ENCODE measurements at regions not wholly inside any gene's neighbourhood (a gene's known extent, or its start where the extent isn't known, plus 50 kb on each side); places are given as distances from the start of the nearest gene placed in this dataset.
"Not testable (repeated sequence)": the region's sequence is repeated elsewhere in the genome, so short reads cannot be mapped to it uniquely, and the experiment has no call there.

DNA sequence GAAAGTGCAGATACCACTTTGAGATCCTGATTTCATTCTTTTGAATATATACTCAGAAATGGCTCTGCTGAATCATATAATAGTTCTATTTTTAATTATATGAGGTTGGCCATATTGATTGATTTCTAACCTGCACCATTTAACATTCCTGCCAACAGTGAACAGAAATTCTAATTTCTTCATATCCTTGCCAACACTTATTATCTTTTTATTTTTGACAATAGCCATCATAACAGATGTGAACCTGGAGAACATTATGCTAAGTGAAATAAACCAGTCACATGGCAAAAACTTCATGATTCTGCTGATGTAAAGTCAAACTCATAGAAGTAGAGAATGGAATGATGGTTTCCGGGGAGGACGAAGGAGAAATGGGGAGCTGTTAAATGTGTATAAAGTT is 344.5 kb upstream of the CYRIA start:
- Mint-ChIP-seq H3K9me3 (peaks cover 8% of the 10 kb centered on the region), H3K36me3 (ENCODE audit: low read depth) (no peaks in the 10 kb centered on the region), H3K4me1 (no peaks in the 10 kb centered on the region), H3K27ac (no peak overlapping the region), H3K27me3 (no peaks in the 10 kb centered on the region), H3K4me3 (no peak overlapping the region)
- no peak for ATAC-seq (replicated peaks)

DNA sequence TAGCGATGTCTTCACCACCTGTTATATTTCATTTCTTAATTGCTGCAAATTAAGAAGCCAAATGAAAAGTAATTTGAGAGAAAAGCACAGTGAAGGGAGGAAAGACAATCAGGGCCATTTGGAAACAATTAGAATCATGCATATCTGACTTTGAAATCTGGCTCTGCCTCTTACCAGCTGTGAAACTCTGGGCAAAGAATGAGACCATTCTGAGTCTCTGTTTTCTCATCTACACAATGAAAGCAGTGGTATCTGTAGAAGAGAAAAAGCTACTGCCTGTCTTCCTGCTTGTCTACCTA is 334.5 kb upstream of the CYRIA start:
- no peak for ATAC-seq (replicated peaks)
- no peak overlapping the region for H3K4me3 Mint-ChIP-seq
- no peaks in the 10 kb centered on the region for H3K27me3 Mint-ChIP-seq
- no peaks in the 10 kb centered on the region for H3K4me1 Mint-ChIP-seq
- no peaks in the 10 kb centered on the region for H3K36me3 Mint-ChIP-seq (ENCODE audit: low read depth)
- peaks cover 19% of the 10 kb centered on the region for H3K9me3 Mint-ChIP-seq
- no peak overlapping the region for H3K27ac Mint-ChIP-seq

DNA sequence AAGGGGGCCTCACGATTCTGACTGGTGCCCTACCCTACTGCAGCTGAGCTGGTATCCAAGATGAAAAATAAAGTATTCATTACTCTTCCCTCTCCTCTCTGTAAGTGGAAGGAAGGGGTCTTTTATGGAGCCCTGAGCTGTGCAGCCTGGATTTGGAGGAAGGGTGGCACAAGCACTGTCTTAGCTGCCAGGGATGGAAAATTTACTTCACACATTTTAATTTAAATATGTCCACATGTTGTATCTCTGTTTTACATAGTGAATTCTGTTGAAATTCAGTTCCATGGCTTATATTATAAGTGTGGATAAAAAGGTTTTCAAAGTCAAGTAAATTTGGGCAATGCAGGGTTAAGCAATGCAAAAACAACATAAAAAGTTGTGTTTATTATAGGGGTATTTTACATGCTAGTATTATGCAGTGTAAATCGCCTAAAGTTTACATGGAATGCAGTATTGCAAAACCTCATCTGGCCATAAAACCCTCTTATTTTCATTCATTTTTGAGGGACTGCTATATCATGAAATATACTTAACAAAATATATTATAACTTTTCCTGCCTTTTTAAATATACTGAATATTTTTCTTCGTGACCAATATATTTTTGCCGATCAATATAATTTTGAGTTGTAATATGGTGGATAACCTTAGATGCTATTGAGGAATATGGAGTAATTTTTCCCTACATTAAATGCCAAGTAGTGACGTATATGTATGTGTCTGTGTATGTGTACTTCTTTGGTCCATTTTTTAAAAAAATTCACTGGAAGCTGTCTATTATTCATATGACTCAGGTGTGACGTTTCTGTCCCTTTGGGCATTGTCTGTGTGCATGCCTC is 333.9 kb upstream of the CYRIA start:
- H3K4me3 Mint-ChIP-seq: no peak overlapping the region
- ATAC-seq (replicated peaks): no peak
- H3K36me3 Mint-ChIP-seq (ENCODE audit: low read depth): no peaks in the 10 kb centered on the region
- no peaks in the 10 kb centered on the region for H3K4me1 Mint-ChIP-seq
- H3K9me3 Mint-ChIP-seq: peaks cover 23% of the 10 kb centered on the region
- no peaks in the 10 kb centered on the region for H3K27me3 Mint-ChIP-seq
- H3K27ac Mint-ChIP-seq: no peak overlapping the region

DNA sequence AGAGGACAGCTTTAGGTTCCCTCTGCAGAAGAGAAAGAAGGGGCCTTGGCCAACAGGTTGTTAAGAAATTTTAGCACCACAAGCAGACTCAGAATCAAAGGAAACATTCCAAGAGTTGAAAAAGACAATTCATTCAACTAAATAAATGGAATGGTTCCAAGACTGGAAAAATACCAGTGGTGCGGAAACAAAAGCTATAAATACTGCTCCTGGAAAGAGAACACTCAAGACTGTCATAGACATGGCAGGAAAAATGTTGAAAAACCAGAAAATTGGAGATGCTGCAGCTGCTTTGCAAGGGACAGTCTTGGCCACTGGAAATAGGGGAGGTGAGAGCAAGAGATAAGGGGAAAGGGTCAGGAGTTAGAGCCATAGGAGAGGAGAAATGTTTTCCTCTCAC is 312.7 kb upstream of the CYRIA start:
- Mint-ChIP-seq H3K36me3 (ENCODE audit: low read depth) (no peaks in the 10 kb centered on the region), H3K9me3 (peaks cover 4% of the 10 kb centered on the region), H3K27me3 (no peaks in the 10 kb centered on the region), H3K4me3 (no peak overlapping the region), H3K4me1 (no peaks in the 10 kb centered on the region), H3K27ac (no peak overlapping the region)
- ATAC-seq (replicated peaks): no peak

DNA sequence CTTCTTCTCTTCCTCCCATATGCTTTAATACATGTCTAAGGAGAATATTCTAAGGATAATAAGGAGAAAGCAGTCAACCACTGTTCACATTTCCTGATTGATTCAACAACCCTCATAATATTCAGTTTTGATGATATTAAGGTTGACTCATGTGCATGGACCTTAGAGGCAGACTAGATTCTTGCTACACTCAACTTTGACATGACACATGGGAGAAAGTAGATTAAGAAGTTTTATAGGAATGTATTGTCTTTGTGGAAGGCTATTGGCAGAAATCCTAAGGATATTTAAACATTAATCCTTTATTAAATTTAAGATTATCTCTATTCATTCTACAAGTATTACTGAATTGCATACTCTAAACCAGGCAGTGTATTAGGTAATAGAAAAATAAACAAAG is 309.1 kb upstream of the CYRIA start:
- Mint-ChIP-seq H3K27ac (no peak overlapping the region), H3K4me1 (no peaks in the 10 kb centered on the region), H3K36me3 (ENCODE audit: low read depth) (no peaks in the 10 kb centered on the region), H3K4me3 (no peak overlapping the region), H3K27me3 (no peaks in the 10 kb centered on the region), H3K9me3 (peaks cover 21% of the 10 kb centered on the region)
- ATAC-seq (replicated peaks): no peak

DNA sequence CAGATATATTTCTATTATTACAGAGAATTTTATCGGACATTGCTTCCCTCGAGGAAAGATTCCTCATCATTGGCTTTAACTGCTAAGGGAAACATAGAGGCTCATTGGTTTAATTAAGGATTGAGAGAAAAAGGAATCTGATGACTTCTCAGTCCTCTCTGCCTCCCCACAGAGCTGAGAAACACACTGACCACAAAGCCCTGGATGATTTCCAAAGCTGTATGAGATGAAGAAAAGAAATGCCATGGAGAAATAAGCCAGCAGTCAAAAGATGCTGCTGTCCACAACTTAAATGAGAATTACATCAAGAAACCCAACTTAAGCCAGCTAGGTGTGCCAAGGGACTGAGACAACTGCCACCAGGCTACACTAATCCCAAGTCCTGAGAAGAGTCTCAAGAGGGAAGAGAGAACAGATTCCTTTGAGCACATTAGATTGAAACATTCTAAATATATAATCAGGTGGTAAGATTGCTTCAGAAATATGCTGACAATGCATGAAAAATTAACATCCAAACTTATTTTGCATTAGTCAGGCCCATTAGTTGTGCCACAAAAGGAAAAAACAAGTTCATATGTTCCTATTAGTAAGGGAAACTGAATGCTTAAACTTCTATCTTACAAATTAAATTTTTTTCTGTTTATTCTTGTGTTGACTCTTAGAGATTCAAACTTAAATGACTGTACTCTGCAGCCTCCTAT is 308.1 kb upstream of the CYRIA start:
- no peaks in the 10 kb centered on the region for H3K36me3 Mint-ChIP-seq (ENCODE audit: low read depth)
- no peaks in the 10 kb centered on the region for H3K4me1 Mint-ChIP-seq
- H3K27me3 Mint-ChIP-seq: no peaks in the 10 kb centered on the region
- H3K27ac Mint-ChIP-seq: no peak overlapping the region
- H3K4me3 Mint-ChIP-seq: no peak overlapping the region
- no peak for ATAC-seq (replicated peaks)
- peaks cover 21% of the 10 kb centered on the region for H3K9me3 Mint-ChIP-seq

DNA sequence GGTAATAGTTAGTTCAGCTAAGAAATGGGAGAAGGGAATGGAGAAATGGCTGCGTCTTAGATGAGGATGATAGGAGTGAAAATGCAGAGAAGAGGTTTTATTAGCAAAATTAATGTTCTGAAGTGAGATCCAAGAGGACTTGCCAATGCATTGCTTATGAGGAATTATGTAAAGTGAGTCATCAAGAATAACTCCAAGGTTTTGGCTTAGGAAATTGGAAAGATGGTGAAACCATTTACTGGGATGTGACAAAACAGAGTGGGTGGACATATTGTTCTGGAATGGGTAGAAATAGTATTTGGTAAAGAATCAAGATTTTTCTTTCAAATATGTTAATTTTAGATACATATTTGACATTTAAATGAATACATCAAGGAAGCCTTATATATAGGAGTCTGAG is 306.6 kb upstream of the CYRIA start:
- Mint-ChIP-seq H3K4me1 (no peaks in the 10 kb centered on the region), H3K4me3 (no peak overlapping the region), H3K9me3 (peaks cover 19% of the 10 kb centered on the region), H3K27me3 (no peaks in the 10 kb centered on the region), H3K27ac (no peak overlapping the region), H3K36me3 (ENCODE audit: low read depth) (no peaks in the 10 kb centered on the region)
- no peak for ATAC-seq (replicated peaks)

DNA sequence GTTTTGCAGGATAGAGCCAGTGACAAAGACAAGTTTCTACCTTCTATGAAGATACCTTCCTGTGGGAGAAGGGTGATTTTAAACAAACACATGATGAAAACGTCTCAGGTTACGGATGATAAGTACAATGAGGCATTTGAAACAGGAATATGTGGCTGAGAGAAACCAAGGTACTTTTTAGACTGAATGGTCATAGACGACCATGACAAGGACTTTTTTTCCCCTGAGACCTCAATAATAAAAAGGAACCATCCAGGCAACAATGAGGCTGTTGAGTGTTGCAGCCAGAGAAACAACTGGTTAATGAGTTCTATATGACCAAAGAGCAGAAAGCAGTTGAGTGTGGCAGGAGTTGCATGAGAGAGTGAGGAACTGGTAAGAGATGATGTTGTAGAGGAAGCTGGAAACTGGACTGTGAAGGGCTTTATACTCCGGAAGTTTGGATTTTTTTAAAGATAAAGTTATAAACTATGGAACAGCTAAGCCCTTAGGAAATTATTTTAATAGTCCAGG is 306.1 kb upstream of the CYRIA start:
- Mint-ChIP-seq H3K4me1 (no peaks in the 10 kb centered on the region), H3K4me3 (no peak overlapping the region), H3K9me3 (peaks cover 22% of the 10 kb centered on the region), H3K27me3 (no peaks in the 10 kb centered on the region), H3K27ac (no peak overlapping the region), H3K36me3 (ENCODE audit: low read depth) (no peaks in the 10 kb centered on the region)
- ATAC-seq (replicated peaks): no peak

DNA sequence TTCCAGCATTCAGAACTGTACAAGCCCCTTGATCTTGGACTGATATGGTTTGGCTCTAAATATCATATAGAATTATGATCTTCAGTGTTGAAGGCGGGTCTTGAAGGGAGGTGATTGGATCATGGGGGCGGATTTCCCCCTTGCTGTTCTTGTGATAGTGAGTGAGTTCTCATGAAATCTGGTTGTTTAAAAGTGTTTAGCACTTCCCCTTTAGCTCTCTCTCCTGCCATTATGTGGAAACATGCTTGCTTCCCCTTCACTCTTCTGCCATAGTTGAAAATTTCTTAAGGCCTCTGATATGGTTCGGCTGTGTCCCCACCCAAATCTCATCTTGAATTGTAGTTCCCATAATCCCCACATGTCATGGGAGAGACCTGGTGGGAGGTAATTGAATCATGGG is 305.3 kb upstream of the CYRIA start:
- H3K27me3 Mint-ChIP-seq; H3K36me3 Mint-ChIP-seq (ENCODE audit: low read depth); ATAC-seq (replicated peaks); H3K4me1 Mint-ChIP-seq; H3K4me3 Mint-ChIP-seq; H3K27ac Mint-ChIP-seq: not testable (repeated sequence)
- peaks cover 22% of the 10 kb centered on the region for H3K9me3 Mint-ChIP-seq

DNA sequence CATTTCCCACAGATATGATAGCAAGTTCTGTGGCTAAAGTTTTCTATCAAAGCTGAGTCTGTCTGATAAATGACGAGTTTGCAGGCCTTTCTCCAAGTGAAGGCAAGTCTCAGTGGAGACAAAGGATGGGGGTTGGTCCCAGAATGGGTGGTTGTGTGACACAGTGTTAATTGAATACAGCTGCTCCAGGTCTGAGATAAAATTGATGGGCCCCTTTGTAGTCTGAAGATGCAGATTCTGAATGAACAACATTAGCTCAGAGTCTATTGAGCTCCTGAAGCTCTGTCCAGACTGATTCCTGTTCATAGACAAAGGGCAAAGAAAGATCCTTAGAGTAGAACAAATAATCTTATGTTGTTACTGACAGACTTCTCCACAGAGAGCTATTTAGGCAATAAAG is 296.9 kb upstream of the CYRIA start:
- Mint-ChIP-seq H3K4me3 (no peak overlapping the region), H3K36me3 (ENCODE audit: low read depth) (no peaks in the 10 kb centered on the region), H3K27ac (no peak overlapping the region), H3K27me3 (no peaks in the 10 kb centered on the region), H3K4me1 (no peaks in the 10 kb centered on the region), H3K9me3 (peaks cover 5% of the 10 kb centered on the region)
- ATAC-seq (replicated peaks): no peak

DNA sequence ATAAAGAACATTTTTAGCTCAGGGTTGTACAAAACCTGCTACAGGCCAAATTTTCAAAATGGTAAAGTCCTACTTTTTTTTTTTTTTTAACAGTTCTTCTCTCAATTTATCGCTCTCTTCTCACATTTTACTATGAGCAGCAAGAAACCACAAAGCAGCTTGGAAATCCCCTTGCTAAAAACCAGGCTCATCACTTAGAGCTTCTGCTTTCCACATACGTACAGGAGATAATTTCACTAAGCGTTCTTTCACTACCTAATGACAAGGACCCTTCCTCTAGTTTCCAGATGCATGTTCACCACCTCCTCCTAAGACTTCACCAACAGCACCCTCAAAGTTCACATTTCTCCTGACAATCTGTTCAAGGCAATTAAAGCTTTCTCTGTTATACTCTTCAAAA is 294.9 kb upstream of the CYRIA start:
- peaks cover 4% of the 10 kb centered on the region for H3K9me3 Mint-ChIP-seq
- H3K36me3 Mint-ChIP-seq (ENCODE audit: low read depth): no peaks in the 10 kb centered on the region
- no peak overlapping the region for H3K27ac Mint-ChIP-seq
- H3K4me3 Mint-ChIP-seq: no peak overlapping the region
- ATAC-seq (replicated peaks): no peak
- H3K4me1 Mint-ChIP-seq: no peaks in the 10 kb centered on the region
- no peaks in the 10 kb centered on the region for H3K27me3 Mint-ChIP-seq

DNA sequence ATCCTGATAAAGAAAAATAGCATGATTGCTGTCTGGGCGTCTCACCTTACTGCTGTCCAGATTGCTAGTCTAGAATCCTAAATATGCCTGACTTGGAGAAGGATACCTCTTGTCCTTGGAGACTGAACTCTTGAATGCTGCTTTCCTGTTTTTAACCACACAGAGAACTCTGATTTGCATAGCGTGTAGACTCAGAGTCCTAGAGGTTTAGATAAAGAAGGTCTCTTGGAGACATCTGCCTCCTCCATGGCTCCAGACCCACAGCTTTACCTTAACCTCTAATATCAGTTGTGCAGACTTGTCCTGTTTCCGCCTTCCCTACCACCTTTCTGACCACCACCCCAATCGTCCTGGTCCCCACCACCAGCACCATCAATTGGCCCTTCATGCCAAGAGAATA is 292.6 kb upstream of the CYRIA start:
- Mint-ChIP-seq H3K36me3 (ENCODE audit: low read depth) (no peaks in the 10 kb centered on the region), H3K27me3 (no peaks in the 10 kb centered on the region), H3K4me3 (no peak overlapping the region), H3K9me3 (peaks cover 4% of the 10 kb centered on the region), H3K27ac (no peak overlapping the region), H3K4me1 (no peaks in the 10 kb centered on the region)
- ATAC-seq (replicated peaks): no peak

DNA sequence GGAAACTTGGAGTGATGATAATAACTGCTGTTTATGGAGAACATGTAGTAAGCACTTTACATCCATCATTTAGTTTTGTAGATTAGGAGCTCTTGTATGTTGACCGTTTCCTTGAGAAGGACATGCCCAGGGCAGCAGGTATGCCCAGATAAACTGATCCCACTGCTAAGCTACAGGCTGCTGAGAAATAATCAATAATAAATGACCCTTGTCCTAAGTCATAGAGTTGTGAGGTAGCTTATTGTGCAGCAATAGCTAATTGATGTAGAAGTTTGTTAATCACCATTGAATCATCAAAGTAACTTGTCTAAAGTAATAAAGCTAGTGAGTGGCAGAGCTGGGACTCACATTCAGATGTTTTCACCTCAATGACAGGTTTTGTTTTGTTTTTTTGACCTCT is 287.2 kb upstream of the CYRIA start:
- Mint-ChIP-seq H3K4me1 (no peaks in the 10 kb centered on the region), H3K27me3 (no peaks in the 10 kb centered on the region), H3K9me3 (peaks cover 10% of the 10 kb centered on the region), H3K4me3 (no peak overlapping the region), H3K27ac (no peak overlapping the region), H3K36me3 (ENCODE audit: low read depth) (no peaks in the 10 kb centered on the region)
- ATAC-seq (replicated peaks): no peak

DNA sequence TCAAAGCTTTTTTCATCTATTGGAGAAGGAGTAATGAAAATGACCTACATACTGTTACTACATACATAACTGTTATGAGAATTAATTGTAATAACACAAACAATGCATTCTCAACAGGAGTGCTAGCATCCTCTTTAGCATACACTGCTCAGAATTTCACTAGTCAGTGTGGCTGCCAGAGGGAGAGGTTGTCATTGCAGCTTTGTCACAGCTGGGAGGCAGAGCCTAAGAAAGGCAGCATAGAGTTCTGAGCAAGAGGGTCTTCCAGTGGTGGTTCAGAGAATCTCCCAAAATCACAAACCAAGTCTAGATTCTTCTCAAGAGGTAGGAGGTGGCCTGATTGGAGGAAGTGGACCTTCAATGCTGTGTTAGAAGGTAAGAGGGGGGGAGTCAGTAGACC is 286.7 kb upstream of the CYRIA start:
- H3K36me3 Mint-ChIP-seq (ENCODE audit: low read depth): no peaks in the 10 kb centered on the region
- H3K4me3 Mint-ChIP-seq: no peak overlapping the region
- no peaks in the 10 kb centered on the region for H3K27me3 Mint-ChIP-seq
- H3K4me1 Mint-ChIP-seq: no peaks in the 10 kb centered on the region
- H3K27ac Mint-ChIP-seq: no peak overlapping the region
- H3K9me3 Mint-ChIP-seq: peaks cover 9% of the 10 kb centered on the region
- no peak for ATAC-seq (replicated peaks)

DNA sequence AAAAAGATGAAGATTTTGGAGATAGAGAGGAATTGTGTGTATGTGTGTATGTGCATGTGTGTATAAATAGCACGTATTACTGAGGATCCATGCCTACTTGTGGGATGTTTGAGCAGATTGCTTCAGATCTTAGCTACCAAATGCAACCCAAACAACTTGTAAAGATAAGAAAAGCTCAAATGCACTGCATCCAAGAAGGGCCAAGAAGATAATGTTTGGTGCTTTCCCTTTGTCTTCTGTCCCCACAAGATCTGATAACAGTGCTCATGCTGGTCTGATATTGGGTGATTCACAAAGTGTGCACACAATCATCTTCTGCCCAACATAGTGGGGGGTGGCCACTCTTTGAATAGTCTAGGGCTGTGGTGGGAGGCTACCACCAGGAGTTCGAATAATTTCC is 284.8 kb upstream of the CYRIA start:
- Mint-ChIP-seq H3K4me3 (no peak overlapping the region), H3K27ac (no peak overlapping the region), H3K9me3 (peaks cover 6% of the 10 kb centered on the region), H3K4me1 (no peaks in the 10 kb centered on the region), H3K36me3 (ENCODE audit: low read depth) (no peaks in the 10 kb centered on the region), H3K27me3 (no peaks in the 10 kb centered on the region)
- ATAC-seq (replicated peaks): no peak
